ENCODE measurements at regions not wholly inside any gene's neighbourhood (a gene's known extent, or its start where the extent isn't known, plus 50 kb on each side); places are given as distances from the start of the nearest gene placed in this dataset.

GRCh38 chr5:123864578-123864977 lies 352.6 kb downstream of the CSNK1G3 start:
- TF ChIP-seq BACH1 (IDR thresholded peaks at IDR 0.05; ENCODE audit: low read length): no peak
- TF ChIP-seq POLR2A (IDR thresholded peaks at IDR 0.05; ENCODE audit: control extremely low read depth in 1 of 2, low read depth in 2 of 2, low read length in 2 of 2): no peak
- TF ChIP-seq JUND (IDR thresholded peaks at IDR 0.05; ENCODE audit: low read length): no peak
- no peak for TF ChIP-seq POLR2AphosphoS5 (IDR thresholded peaks at IDR 0.05; ENCODE audit: low read depth, low read length)
- TF ChIP-seq SP2 (IDR thresholded peaks at IDR 0.05; ENCODE audit: low read length): no peak
- TF ChIP-seq, protein P1, sequence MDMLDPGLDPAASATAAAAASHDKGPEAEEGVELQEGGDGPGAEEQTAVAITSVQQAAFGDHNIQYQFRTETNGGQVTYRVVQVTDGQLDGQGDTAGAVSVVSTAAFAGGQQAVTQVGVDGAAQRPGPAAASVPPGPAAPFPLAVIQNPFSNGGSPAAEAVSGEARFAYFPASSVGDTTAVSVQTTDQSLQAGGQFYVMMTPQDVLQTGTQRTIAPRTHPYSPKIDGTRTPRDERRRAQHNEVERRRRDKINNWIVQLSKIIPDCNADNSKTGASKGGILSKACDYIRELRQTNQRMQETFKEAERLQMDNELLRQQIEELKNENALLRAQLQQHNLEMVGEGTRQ (IDR thresholded peaks at IDR 0.05; ENCODE audit: low read length): no peak
- TF ChIP-seq CTCF (IDR thresholded peaks at IDR 0.05; ENCODE audit: control extremely low read depth in 1 of 3, insufficient read depth in 1 of 3, low read depth in 1 of 3, low read length in 3 of 3): no peak

Measured in H1 (cell line).